Keratinocyte (primary cell): ENCODE measurements at regions not wholly inside any gene's neighbourhood (a gene's known extent, or its start where the extent isn't known, plus 50 kb on each side); places are given as distances from the start of the nearest gene placed in this dataset.

Experiments
- DNase-seq: peaks from one replicate; pipeline ENCODE4 v3.0.0-alpha.2; 2011; ENCODE audit warnings: low read depth, missing footprints, low spot score
- FAIRE-seq: peaks from 2 replicates; lab custom pipeline; 2011; peaks lifted over from hg19 to GRCh38; lab: Jason Lieb, UNC
- H2AFZ ChIP-seq: 2 replicates; pipeline ENCODE4 v1.6.0; 2012; ENCODE audit warnings: low read length, control low read depth, inconsistent platforms; ENCODE audit not compliant: control insufficient read depth
- H3K27ac ChIP-seq: 2 replicates; pipeline ENCODE4 v1.5.1; 2011; ENCODE audit warnings: low read length; ENCODE audit not compliant: control insufficient read depth, insufficient read depth
- H3K27me3 ChIP-seq: 3 replicates; pipeline ENCODE4 v1.6.0; 2011; ENCODE audit warnings: low read length; ENCODE audit not compliant: control insufficient read depth, insufficient read depth; ENCODE audit errors: extremely low read depth
- H3K36me3 ChIP-seq, 2 experiments: 2 replicates in 1 of 2; 3 replicates in 1 of 2; pipeline ENCODE4 v1.5.1; 2011; ENCODE audit warnings: low read length in 2 of 2, mild to moderate bottlenecking in 1 of 2; ENCODE audit not compliant: control insufficient read depth in 2 of 2, insufficient read depth in 2 of 2; ENCODE audit errors: extremely low read depth in 1 of 2
- H3K4me1 ChIP-seq: 3 replicates; pipeline ENCODE4 v1.5.1; 2011; ENCODE audit warnings: low read length; ENCODE audit not compliant: control insufficient read depth, insufficient read depth; ENCODE audit errors: extremely low read depth
- H3K4me2 ChIP-seq: 3 replicates; pipeline ENCODE4 v1.6.0; 2011; ENCODE audit warnings: low read depth, low read length; ENCODE audit not compliant: control insufficient read depth, insufficient read depth; ENCODE audit errors: extremely low read depth
- H3K4me3 ChIP-seq, 3 experiments: fragments of 200-600 bp in 1 of 3; sonication (generic) in 1 of 3; 2 replicates in 2 of 3; 3 replicates in 1 of 3; pipeline ENCODE4 v1.5.1; 2011 to 2016; ENCODE audit warnings: low read length in 3 of 3, mild to moderate bottlenecking in 3 of 3, control low read depth in 2 of 3, inconsistent platforms in 1 of 3, low read depth in 1 of 3, mixed read lengths in 1 of 3, mixed run types in 1 of 3, moderate library complexity in 1 of 3; ENCODE audit not compliant: control insufficient read depth in 2 of 3, insufficient read depth in 2 of 3; ENCODE audit errors: extremely low read depth in 1 of 3
- H3K79me2 ChIP-seq: 2 replicates; pipeline ENCODE4 v1.6.0; 2012; ENCODE audit warnings: low read length; ENCODE audit not compliant: control insufficient read depth, insufficient read depth
- H3K9ac ChIP-seq: 3 replicates; pipeline ENCODE4 v1.6.0; 2011; ENCODE audit warnings: low read length; ENCODE audit not compliant: control insufficient read depth, insufficient read depth; ENCODE audit errors: extremely low read depth
- H3K9me1 ChIP-seq: 3 replicates; pipeline ENCODE4 v1.6.0; 2011; ENCODE audit warnings: low read length; ENCODE audit not compliant: control insufficient read depth, insufficient read depth; ENCODE audit errors: extremely low read depth
- H3K9me3 ChIP-seq: 2 replicates; pipeline ENCODE4 v1.5.1; 2012; ENCODE audit warnings: low read depth, low read length; ENCODE audit not compliant: control insufficient read depth
- H4K20me1 ChIP-seq: 3 replicates; pipeline ENCODE4 v1.6.0; 2011; ENCODE audit warnings: low read length; ENCODE audit not compliant: control insufficient read depth, insufficient read depth; ENCODE audit errors: extremely low read depth
- EZH2 ChIP-seq: IDR thresholded peaks from one replicate; pipeline ENCODE4 v1.6.1; 2012; ENCODE audit warnings: inconsistent platforms, mild to moderate bottlenecking, low read length, moderate library complexity
- dilution Hi-C: fragments of 300-500 bp; cut with MboI; formaldehyde crosslinking; loops from one replicate; pipeline ENCODE4 v1.7.0; 2020; ENCODE audit warnings: low sequenced_read_pairs; ENCODE audit not compliant: extremely low pct_ligation_motif_present
- TF ChIP-seq, protein P1 (sequence below), 3 experiments: IDR thresholded peaks in 1 of 3; conservative IDR thresholded peaks in 1 of 3; optimal IDR thresholded peaks in 1 of 3; 2 replicates in 2 of 3; 3 replicates in 1 of 3; pipeline versions ENCODE3 to v1.5.1; 2011; ENCODE audit warnings: low read length in 3 of 3, mild to moderate bottlenecking in 3 of 3, moderate library complexity in 2 of 3, control low read depth in 1 of 3, inconsistent platforms in 1 of 3; ENCODE audit not compliant: insufficient read depth in 2 of 3; ENCODE audit errors: extremely low read depth in 1 of 3

DNA sequence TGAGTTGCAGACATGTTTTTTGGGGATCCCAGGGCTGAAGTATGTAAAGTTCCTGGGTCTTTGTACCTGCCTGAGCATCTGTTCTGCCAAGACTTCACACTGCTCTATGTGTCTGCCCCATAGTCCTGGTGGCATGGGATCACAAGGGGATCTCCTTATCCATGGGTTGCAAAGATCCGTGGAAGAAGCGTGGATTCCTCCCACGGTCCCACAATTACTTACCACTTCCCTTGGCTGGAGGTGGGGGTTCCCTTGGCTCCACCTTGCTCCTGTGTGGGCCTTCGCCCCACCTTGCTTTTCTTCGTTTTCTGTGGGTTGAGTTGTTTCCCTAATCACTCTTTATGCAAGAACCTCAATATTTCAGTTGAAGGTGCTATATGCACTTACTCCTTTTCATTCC, 157.4 kb upstream of the CHORDC1 start:
- dilution Hi-C loops, result no loop called here
- FAIRE-seq, result no peak
- TF ChIP-seq, protein P1, sequence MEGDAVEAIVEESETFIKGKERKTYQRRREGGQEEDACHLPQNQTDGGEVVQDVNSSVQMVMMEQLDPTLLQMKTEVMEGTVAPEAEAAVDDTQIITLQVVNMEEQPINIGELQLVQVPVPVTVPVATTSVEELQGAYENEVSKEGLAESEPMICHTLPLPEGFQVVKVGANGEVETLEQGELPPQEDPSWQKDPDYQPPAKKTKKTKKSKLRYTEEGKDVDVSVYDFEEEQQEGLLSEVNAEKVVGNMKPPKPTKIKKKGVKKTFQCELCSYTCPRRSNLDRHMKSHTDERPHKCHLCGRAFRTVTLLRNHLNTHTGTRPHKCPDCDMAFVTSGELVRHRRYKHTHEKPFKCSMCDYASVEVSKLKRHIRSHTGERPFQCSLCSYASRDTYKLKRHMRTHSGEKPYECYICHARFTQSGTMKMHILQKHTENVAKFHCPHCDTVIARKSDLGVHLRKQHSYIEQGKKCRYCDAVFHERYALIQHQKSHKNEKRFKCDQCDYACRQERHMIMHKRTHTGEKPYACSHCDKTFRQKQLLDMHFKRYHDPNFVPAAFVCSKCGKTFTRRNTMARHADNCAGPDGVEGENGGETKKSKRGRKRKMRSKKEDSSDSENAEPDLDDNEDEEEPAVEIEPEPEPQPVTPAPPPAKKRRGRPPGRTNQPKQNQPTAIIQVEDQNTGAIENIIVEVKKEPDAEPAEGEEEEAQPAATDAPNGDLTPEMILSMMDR (optimal IDR thresholded peaks at IDR 0.05 in 1 of 3, IDR thresholded peaks at IDR 0.05 in 1 of 3, conservative IDR thresholded peaks at IDR 0.05 in 1 of 3; ENCODE audit: extremely low read depth in 1 of 3, insufficient read depth in 2 of 3, low read length in 3 of 3), result no peak
- no peak for TF ChIP-seq EZH2
- no peak overlapping the region for H3K27ac ChIP-seq
- no peak overlapping the region for H3K4me3 ChIP-seq
- no peaks in the 10 kb centered on the region for H3K9me1 ChIP-seq
- no peaks in the 10 kb centered on the region for H3K27me3 ChIP-seq
- no peaks in the 10 kb centered on the region for H4K20me1 ChIP-seq
- no peaks in the 10 kb centered on the region for H3K79me2 ChIP-seq
- H3K36me3 ChIP-seq, result no peaks in the 10 kb centered on the region
- H3K9ac ChIP-seq, result no peak overlapping the region
- H3K4me2 ChIP-seq, result no peak overlapping the region
- H2AFZ ChIP-seq, result no peak overlapping the region
- no peaks in the 10 kb centered on the region for H3K9me3 ChIP-seq
- H3K4me1 ChIP-seq, result no peaks in the 10 kb centered on the region
- no peak for DNase-seq

DNA sequence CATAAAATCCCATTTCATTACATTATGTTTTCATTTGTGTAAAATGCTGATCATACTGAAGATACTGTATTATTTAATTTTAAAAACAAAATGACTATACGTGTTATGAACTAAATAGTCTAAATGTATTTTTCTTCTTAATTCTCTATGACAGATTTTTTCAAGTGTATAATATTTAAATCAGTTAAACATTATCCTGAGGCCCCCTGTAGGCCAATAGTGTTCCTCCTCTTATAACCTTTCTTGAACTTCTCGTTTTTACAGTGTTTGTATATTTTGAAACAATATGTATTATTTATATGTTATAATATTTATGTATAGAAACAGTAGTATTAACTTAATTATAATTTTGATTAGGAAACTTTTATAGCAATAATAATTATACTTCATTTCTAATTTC, 151.1 kb upstream of the CHORDC1 start:
- no peak for FAIRE-seq

More for the DNA sequence above, 151.1 kb upstream of the CHORDC1 start:
- H2AFZ ChIP-seq, result no peak overlapping the region
- no peaks in the 10 kb centered on the region for H3K36me3 ChIP-seq
- no peaks in the 10 kb centered on the region for H3K9me1 ChIP-seq
- H3K27ac ChIP-seq, result no peak overlapping the region
- H3K9me3 ChIP-seq, result no peaks in the 10 kb centered on the region
- no peak for DNase-seq
- dilution Hi-C loops, result no loop called here
- no peak overlapping the region for H3K4me2 ChIP-seq
- H3K4me3 ChIP-seq, result no peak overlapping the region
- H4K20me1 ChIP-seq, result no peaks in the 10 kb centered on the region
- H3K79me2 ChIP-seq, result no peaks in the 10 kb centered on the region
- no peak overlapping the region for H3K9ac ChIP-seq
- no peak for TF ChIP-seq EZH2
- TF ChIP-seq, protein P1 (optimal IDR thresholded peaks at IDR 0.05 in 1 of 3, IDR thresholded peaks at IDR 0.05 in 1 of 3, conservative IDR thresholded peaks at IDR 0.05 in 1 of 3; ENCODE audit: extremely low read depth in 1 of 3, insufficient read depth in 2 of 3, low read length in 3 of 3), result no peak
- no peaks in the 10 kb centered on the region for H3K27me3 ChIP-seq
- H3K4me1 ChIP-seq, result no peaks in the 10 kb centered on the region
